Ovary (tissue), 3 donors: ENCODE measurements at regions not wholly inside any gene's neighbourhood (a gene's known extent, or its start where the extent isn't known, plus 50 kb on each side); places are given as distances from the start of the nearest gene placed in this dataset.

Experiments used
- POLR2A ChIP-seq: fragments of 450-650 bp; IDR thresholded peaks from one replicate; pipeline ENCODE4 v1.6.1; 2017; ENCODE audit warnings: antibody characterized with exemption, mild to moderate bottlenecking, moderate library complexity
- TF ChIP-seq, protein P1 (sequence below), 3 donors: fragments of 450-650 bp in 2 of 3; fragments of 200-600 bp in 1 of 3; IDR thresholded peaks; one replicate each; pipeline versions ENCODE4 v1.5.1 to v1.8.0; 2016 to 2022; ENCODE audit warnings: antibody characterized with exemption in 3 of 3, mild to moderate bottlenecking in 1 of 3
- donor health status: DM: no; HTN: no; CAD: no.

DNA sequence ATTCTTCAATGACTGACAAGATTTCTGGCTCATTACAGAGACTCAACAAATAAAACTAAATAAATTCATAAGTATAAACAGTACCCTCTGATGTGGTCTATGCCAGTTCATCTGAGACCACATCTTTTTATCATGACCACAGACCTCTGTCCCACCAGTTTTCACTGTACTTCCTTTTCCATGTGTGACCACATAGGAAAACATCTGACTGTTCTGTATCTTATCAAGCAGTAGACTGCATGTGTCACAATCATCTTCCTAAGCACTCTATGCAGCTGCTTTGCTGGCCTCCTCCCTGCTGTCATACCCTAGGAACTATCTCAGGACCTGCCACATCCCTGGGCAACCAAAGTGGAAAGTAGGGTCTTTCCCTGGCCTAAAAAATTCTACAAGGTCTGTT, 205.0 kb upstream of the ZNF462 start:
- no peak for TF ChIP-seq POLR2A
- TF ChIP-seq, protein P1, sequence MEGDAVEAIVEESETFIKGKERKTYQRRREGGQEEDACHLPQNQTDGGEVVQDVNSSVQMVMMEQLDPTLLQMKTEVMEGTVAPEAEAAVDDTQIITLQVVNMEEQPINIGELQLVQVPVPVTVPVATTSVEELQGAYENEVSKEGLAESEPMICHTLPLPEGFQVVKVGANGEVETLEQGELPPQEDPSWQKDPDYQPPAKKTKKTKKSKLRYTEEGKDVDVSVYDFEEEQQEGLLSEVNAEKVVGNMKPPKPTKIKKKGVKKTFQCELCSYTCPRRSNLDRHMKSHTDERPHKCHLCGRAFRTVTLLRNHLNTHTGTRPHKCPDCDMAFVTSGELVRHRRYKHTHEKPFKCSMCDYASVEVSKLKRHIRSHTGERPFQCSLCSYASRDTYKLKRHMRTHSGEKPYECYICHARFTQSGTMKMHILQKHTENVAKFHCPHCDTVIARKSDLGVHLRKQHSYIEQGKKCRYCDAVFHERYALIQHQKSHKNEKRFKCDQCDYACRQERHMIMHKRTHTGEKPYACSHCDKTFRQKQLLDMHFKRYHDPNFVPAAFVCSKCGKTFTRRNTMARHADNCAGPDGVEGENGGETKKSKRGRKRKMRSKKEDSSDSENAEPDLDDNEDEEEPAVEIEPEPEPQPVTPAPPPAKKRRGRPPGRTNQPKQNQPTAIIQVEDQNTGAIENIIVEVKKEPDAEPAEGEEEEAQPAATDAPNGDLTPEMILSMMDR (IDR thresholded peaks at IDR 0.05): no peak
